OCI-LY1 (cell line): ENCODE measurements at regions not wholly inside any gene's neighbourhood (a gene's known extent, or its start where the extent isn't known, plus 50 kb on each side); places are given as distances from the start of the nearest gene placed in this dataset.

Source experiments
- EZH2 ChIP-seq: fragments of 200-600 bp; sonication (generic), shearing (Covaris generic); IDR thresholded peaks from 2 replicates; pipeline ENCODE4 v1.8.0; 2017; ENCODE audit warnings: borderline replicate concordance, mixed run types, mild to moderate bottlenecking, antibody characterized with exemption, low read length, moderate library complexity, mixed read lengths
- TF ChIP-seq, protein P1 (sequence below): fragments of 200-600 bp; sonication (generic), shearing (Covaris generic); IDR thresholded peaks from 2 replicates; pipeline ENCODE4 v1.5.1; 2017; ENCODE audit warnings: mild to moderate bottlenecking, antibody characterized with exemption, low read length, moderate library complexity, mixed read lengths

- TF ChIP-seq EZH2, result no peak
- TF ChIP-seq, protein P1, sequence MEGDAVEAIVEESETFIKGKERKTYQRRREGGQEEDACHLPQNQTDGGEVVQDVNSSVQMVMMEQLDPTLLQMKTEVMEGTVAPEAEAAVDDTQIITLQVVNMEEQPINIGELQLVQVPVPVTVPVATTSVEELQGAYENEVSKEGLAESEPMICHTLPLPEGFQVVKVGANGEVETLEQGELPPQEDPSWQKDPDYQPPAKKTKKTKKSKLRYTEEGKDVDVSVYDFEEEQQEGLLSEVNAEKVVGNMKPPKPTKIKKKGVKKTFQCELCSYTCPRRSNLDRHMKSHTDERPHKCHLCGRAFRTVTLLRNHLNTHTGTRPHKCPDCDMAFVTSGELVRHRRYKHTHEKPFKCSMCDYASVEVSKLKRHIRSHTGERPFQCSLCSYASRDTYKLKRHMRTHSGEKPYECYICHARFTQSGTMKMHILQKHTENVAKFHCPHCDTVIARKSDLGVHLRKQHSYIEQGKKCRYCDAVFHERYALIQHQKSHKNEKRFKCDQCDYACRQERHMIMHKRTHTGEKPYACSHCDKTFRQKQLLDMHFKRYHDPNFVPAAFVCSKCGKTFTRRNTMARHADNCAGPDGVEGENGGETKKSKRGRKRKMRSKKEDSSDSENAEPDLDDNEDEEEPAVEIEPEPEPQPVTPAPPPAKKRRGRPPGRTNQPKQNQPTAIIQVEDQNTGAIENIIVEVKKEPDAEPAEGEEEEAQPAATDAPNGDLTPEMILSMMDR, result no peak
Measured at GRCh38 chr11:121889931-121890330, 226.1 kb downstream of the BLID start.
